ENCODE measurements at regions not wholly inside any gene's neighbourhood (a gene's known extent, or its start where the extent isn't known, plus 50 kb on each side); places are given as distances from the start of the nearest gene placed in this dataset.
A peak's percentile ranks its signal among the peaks of the same experiment; 100 is the strongest.
"Not testable (repeated sequence)": the region's sequence is repeated elsewhere in the genome, so short reads cannot be mapped to it uniquely, and the experiment has no call there.

DNA sequence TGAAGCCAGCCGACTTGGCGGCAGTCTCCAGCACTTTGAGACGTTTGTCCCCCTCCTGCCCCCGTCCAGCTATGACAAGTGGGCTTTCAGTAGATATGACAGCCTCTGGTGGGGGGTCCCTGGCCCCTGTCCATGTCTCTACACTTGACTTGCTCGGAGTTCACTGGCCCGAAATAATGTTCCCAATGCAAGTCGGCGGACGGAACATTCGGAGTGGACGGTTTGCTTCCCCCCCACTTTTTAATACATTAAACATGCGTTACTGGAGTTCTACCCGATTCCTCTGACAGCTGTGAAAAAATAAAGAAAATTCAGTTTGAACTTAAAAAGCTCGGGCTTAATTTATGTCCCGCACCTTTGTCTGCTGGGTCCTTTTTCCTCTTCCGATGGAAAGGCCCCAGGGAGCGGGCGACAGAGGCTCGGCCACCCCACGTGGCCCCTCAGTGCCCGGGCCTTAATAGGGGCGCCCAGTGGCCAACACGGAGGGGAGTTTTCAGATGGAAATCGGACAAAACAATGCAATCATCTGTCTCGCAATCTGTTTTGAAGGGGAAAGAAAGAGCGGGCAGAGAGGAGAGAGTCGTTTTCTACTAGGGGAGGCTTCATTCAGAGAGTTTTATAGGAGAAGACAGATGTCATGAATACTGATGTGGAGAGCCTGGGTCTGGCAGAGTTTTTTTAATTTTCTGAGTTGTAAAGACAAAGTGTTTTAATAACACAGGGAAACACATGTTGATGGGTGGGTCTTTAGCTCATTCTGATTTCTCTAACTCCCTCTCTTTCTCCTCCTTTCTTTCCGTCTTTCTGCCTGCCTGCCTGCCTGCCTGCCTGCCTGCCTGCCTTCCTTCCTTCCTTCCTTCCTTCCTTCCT is 50.2 kb downstream of the SMIM38 start:
- DNase-seq: no peak

GRCh38 chr11:69206613-69206965 is 50.9 kb downstream of the SMIM38 start:
- DNase-seq: not testable (repeated sequence)

DNA sequence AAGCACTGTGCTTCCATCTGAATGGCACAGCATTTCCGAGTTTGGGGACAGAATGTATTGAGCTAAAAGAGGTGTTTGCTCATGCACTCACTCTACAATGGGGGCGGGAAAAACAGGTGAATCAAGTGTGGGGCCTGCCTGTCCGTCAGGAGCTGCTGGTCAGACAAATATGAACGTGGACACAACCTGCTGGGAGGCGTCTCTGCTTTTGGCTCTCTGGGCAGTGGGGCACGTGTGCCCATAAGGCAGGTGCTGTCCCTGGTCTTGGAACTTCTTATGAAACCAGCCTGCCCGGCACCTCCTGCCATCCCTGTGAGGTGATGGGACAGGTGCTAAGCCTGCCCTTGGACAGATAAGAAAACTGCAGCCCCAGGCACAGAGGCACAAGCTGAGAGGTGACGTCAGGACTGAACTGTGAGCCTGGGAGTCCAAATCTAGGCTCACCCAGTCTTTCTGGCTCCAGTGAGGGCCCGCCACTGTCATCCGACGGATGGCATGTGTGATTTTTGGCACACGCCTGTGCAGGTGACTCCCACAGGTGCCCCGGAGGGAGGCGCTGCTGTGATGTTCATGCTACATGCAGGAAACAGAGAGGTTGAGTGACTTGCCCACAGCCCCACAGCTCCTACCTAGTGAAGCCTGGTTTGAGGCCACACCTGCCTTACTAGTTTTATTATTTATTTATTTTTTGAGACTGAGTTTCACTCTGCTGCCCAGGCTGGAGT is 51.6 kb downstream of the SMIM38 start:
- DNase-seq: no peak

DNA sequence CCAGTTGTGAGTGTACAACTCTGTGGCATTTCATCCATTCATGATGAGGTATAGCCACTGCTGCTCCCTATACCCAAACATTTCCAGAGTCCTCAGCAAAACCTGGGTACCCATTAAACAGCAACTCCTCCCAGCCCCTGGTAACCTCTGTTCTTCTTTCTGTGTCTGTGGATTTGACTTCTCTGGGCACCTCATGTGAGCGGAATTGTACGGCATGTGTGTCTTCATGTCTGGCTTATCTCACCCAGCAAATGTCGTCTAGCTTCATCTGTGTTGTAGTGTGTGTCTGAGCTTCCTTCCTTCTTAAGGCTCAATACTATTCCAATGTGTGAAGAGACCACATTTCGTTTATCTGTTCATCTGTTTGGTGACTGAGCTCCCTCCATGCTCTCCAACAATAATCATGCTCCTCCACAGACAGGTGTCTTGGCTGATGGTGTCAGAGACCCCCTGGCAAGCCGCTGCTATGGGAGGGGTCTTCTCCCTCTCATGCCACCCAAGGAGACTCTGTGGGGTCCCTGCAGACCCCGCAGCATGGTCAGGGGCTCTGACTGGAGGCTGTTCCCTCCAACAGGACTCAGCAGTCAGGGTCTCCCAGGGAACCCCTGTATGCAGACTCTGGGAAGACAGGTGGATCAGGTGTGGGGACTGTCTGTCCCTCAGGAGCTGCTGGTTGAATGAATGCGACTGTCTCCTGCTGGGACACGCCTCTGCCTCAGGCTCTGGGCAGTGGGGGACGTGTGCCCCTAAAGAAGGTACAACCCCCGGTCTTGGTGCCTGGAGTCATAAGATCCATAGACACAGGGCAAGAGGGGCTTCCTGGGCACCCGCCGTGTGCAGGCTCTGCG is 52.7 kb downstream of the SMIM38 start:
- DNase-seq: no peak

GRCh38 chr11:69209038-69209350 is 53.3 kb downstream of the SMIM38 start:
- DNase-seq: no peak

- DNase-seq: no peak
Observed at GRCh38 chr11:69209421-69210309, 53.9 kb downstream of the SMIM38 start.

DNA sequence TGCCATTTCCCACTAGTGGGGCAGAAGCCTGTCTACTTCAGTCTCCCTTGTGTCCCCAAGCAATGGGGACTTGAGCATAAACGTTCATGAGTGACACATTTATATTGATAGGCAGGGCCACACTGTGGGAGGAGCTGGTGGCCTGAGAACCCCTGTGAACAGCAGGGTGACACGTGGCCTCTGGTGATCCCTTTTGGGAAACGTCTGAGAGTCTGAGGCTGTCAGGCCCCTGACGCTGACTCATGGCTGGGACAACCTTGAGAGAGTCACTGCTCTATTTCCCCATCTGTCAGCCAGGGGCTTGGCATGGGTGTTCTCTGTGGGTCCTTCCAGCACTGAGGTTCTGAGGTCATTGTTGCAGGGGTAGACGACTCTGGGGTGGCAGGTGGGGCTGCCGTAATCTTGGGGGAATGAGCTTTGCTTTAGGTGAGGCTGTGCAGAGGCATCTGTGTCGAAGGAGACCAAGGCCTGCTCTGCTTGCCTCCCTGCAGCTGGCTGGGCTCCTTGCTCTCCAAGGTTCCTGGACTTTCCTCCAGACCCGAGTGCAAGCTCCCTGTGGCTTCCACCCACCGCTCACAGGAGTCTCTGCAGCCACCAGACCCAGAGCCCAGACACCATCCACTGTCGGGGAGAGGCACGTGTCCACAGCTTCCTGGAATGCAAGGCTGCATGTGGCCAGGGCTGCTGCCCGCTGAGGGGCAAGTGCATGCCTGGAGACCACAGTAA is 54.7 kb downstream of the SMIM38 start:
- DNase-seq: no peak

GRCh38 chr11:69211540-69211919 is 55.8 kb downstream of the SMIM38 start:
- no peak for DNase-seq

DNA sequence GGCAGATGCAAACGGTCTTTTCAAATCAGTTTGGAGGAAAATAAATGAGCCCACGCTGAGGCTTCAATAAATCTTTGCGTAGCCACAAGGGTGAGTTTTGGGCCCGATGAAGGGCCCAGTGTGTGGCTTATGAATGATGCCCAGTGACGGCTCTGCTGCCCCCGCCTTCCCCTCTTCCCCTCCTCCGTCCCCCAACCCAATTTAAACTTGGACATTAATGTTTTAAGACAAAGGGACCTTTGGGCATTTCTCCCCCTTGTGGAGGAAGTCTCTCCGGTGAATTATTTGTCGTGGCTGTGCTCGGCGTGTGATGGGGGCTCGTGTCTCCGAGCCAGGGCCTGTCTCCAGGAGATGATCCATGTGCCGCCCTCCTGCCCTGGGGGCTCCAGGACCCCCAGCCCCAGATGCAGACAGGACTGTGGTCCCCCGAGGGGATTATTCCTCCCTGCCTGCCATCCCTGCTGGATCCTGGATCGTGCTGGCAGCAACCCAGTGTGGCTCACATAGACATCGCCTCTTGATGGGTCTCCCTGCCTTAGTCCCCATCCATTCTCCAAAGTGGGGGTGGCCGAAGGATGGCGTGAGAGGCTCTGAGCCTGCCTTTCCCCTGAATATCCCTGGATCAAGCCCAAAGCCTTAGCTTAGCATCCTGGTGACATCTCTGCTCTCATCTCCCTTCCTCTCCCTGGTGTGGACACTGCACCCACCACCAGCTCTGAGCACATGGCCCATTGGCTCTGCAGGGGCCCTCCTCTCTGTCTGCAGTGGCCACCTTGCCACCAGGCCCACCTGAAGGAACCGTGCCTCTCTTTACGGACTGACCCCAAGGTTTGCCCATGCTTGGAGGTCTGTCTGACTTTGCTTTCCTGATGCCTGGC is 56.4 kb downstream of the SMIM38 start:
- DNase-seq: no peak

- DNase-seq: no peak
Observed at GRCh38 chr11:69212798-69213110, 57.0 kb downstream of the SMIM38 start.

DNA sequence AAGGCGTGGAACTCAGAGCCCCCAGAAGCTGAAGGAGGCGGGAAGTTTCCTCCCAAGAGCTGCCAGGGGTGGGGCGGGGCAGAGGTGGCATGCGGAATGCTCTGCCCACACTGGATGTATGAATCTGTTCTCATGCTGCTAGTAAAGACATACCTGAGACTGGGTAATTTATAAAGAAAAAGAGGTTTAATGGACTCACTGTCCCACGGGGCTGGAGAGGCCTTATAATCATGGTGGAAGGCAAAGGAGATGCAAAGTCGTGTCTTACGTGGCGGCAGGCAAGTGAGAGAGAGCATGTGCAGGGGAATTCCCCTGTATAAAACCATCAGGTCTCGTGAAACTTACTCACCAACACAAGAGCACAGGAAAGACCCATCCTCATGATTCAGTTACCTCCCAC is 57.6 kb downstream of the SMIM38 start:
- no peak for DNase-seq

DNA sequence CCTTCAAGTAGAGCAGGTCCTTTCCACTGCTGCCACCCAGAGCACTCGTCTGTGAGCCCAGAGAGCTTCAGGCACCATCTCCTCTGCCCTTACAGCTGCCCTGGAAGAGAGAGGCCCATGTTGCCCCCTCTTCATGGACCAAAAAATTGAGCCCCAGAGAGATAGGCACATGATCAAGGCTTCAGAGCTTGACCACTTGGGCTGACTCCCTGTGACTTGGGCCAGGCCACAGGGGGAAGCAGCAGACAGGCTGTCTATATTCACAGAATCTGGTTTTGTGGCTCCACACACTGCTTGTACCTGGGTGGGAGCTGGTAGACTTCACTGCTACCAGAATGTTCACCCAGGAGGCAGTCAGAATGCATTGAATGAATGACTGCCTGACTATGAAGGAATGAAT is 58.2 kb downstream of the SMIM38 start:
- DNase-seq: no peak

DNA sequence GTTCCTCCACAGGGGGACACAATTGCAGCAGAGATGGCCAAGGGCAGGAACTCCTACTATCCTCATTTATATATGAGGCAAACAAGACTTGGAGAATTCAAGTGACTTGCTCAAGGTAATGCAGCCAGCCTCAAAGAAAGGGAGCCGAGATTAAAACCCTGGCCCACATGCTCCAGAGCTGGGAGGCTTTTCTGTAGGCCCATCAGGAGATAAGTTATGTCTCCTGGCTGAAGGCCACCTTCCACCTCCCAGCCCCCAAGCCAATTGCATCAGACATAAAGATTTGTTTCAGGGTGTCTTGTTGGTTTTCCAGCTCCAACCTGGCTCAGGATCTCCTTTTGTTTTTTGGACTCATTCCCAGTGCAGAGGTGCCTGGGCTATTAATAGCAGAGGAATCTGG is 59.5 kb downstream of the SMIM38 start:
- no peak for DNase-seq

GRCh38 chr11:69215784-69216415 is 60.2 kb downstream of the SMIM38 start:
- DNase-seq: no peak

DNA sequence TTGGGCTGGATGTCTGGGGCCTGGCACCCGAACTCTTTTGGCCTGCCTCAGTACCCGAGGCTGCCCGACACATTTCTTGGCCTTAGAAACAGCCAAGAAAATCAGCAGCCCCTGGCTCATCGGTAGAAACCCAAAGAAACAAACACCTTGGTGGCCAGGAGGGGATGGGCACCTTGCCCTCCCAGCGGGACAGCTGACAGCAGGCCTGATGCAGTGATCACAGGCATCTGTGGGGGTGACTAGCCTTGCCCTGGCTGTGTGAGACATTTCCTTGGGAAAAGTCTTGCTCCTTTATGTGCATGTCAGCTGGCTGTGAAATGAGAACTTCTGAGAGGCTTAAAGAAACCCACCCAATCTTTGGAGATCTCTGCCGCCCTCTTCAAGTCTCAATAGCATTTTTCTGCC is 60.9 kb downstream of the SMIM38 start:
- no peak for DNase-seq

DNA sequence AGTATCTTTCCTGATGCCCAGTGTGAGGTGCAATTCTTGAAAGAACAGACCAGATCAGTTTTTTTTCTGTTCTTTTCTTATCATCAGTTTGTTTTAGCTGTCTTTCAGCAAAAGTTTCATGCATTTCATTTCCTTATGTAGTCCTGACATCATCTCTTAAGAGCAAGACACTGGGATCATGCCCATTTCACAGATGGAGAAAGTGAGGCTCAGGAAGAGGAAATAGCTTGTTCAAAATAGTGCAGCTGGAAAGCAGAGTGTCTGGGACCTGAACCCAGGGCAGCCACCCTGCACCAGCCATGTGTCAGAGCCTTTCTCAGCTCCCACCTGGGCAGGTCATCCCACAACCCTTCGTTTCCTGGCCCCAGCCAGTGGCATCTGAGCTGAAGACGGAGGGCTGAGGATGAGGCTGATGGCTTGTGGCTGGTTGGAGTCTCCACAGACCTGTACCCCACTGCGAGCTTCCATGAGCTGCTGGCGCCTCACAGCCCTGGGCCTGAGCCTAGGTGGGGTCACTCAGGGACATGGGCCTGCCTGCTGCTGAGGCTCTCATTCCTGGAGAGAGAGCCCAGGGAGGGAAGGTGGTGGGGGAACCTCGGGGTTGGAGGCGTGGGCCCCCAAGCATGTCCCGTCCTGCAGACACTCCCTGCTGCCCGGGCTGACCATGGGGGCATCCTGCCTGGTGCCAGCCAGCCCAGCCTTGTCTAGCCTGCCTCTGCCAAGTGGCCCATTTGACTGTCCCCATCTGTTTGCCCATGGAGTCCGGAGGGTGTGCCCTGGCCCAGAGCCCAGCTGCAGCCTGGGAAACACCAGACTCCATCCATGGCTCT is 61.8 kb downstream of the SMIM38 start:
- no peak for DNase-seq

- no peak for DNase-seq
Observed at GRCh38 chr11:69218271-69218682, 62.5 kb downstream of the SMIM38 start.

DNA sequence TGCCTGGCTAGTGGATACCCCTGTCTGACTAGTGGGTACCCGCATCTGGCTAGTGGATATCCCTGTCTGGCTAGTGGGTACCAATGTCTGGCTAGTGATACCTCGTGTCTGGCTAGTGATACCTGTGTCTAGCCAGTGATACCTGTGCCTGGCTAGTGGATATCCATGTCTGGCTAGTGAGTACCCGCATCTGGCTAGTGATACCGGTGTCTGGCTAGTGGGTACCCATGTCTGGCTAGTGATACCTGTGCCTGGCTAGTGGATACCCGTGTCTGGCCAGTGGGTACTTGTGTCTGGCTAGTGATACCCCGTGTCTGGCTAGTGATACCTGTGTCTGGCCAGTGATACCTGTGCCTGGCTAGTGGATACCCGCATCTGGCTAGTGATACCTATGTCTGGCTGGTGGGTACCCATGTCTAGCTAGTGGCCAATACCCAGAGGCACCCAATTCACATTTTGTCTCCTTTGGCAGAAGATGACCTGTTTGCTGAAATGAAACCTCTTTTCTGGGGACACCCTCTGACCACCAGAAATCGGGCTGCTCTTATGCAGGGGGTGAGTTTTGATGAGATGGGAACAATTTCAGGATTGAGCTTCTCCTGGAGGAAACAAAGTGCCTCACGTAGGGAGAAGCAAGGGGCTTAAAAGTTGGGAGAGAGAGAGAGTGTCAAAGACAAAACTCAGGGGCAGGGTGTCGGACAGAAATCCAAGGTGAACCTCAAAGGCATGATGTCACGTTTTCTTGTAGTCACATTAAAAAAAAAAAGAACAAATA is 63.4 kb downstream of the SMIM38 start:
- no peak for DNase-seq

- DNase-seq: peak in 1 of 3 experiments; percentile 38
Observed at GRCh38 chr11:69219991-69220390, 64.3 kb downstream of the SMIM38 start.

All from NCI-H1417 (cell line).